ENCODE measurements at regions not wholly inside any gene's neighbourhood (a gene's known extent, or its start where the extent isn't known, plus 50 kb on each side); places are given as distances from the start of the nearest gene placed in this dataset.

DNA sequence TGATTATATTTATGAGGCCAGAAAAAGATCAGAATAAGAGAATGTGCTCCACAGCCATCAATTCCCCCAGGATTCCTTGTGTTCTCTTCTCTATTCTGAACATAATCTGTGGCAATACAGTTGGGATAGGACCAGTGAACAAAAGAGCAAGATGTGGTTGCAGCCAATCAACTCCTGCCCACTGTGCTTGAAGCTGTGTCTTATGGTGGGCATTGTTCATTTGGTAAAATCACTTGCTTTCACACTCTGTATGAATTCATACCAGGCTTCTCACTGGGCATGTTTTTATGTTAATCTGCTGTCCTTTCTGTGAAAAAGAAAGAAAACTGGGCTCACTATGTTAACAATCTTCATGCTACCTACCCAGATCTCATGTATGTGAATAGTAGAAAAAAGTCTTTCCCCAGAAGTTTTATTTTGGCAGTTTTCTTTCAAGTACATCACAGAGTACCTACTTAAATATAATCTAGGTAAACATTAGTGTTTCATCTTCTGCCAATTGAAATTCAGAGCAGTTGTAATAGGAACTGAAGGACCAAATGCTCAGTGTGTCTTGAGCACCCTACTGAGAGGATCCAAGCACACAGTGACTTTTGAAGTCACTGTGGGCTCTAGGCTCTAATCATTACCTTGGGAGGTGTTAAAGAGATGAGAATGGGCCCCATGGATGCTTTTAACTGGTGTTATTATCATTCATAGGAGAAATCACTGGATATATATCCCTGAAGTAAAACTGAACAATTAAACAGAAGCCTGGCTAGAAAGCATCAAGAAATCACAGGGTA, 429.2 kb upstream of the TRAM1L1 start:
- no peaks in the 10 kb centered on the region for H3K4me1 ChIP-seq (ENCODE audit: control insufficient read depth in 2 of 2, insufficient read depth in 2 of 2, low read length in 2 of 2)
- H3K27ac ChIP-seq (ENCODE audit: low read depth in 2 of 2, low read length in 2 of 2): no peak overlapping the region
- no peaks in the 10 kb centered on the region for H3K36me3 ChIP-seq (ENCODE audit: control insufficient read depth in 2 of 2, insufficient read depth in 2 of 2, low read length in 2 of 2)
- no peak overlapping the region for H3K4me3 ChIP-seq (ENCODE audit: low read length in 2 of 2)
- no peaks in the 10 kb centered on the region for H3K9me3 ChIP-seq (ENCODE audit: control insufficient read depth in 2 of 2, low read length in 2 of 2)
- no peaks in the 10 kb centered on the region for H3K27me3 ChIP-seq (ENCODE audit: control insufficient read depth in 2 of 2, insufficient read depth in 2 of 2, low read length in 2 of 2)
- no peak overlapping the region for H3K9ac ChIP-seq (ENCODE audit: low read depth in 1 of 2, low read length in 2 of 2)

DNA sequence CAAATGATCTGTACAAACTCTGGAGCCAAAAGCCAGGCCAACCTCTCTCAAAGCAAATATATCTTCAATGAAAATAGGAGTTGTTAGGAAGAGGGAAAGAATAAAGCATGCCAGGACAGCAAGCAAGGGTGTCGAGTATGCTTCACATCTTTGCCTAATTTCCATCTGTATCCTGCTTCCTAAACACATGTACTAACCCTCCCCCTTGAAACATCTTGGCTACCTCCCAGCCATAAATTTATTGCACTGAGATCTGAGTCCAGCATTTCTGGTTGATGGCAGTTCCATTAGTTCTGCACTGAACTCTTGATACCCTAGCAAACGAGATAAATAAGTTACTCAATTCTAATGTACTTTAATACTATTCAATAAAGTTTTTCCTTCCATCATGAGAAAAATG, 430.5 kb upstream of the TRAM1L1 start:
- no peaks in the 10 kb centered on the region for H3K9me3 ChIP-seq (ENCODE audit: control insufficient read depth in 2 of 2, low read length in 2 of 2)

DNA sequence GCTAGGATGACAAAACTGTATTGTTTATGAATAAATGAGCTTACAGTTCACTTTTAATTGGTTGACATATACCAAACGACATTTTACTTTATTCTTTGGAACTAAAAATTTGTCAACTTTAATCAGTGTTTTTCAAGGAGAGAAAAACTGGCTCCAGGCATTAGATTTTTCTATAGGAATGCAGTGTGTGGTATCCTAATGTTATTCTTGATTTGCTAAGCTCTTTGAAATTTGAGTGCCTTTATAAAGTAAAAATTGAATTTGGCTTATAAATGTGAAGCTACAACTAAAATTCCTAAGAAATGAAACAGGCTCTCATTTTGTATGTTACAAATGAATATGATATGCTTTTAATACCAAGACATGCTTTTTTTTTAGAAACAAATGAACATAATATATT, 442.2 kb upstream of the TRAM1L1 start:
- H3K4me1 ChIP-seq (ENCODE audit: control insufficient read depth in 2 of 2, insufficient read depth in 2 of 2, low read length in 2 of 2): no peaks in the 10 kb centered on the region
- no peaks in the 10 kb centered on the region for H3K27me3 ChIP-seq (ENCODE audit: control insufficient read depth in 2 of 2, insufficient read depth in 2 of 2, low read length in 2 of 2)
- H3K9ac ChIP-seq (ENCODE audit: low read depth in 1 of 2, low read length in 2 of 2): no peak overlapping the region
- no peak overlapping the region for H3K27ac ChIP-seq (ENCODE audit: low read depth in 2 of 2, low read length in 2 of 2)
- no peak overlapping the region for H3K4me3 ChIP-seq (ENCODE audit: low read length in 2 of 2)
- H3K36me3 ChIP-seq (ENCODE audit: control insufficient read depth in 2 of 2, insufficient read depth in 2 of 2, low read length in 2 of 2): no peaks in the 10 kb centered on the region
- no peaks in the 10 kb centered on the region for H3K9me3 ChIP-seq (ENCODE audit: control insufficient read depth in 2 of 2, low read length in 2 of 2)

More for the DNA sequence above, 430.5 kb upstream of the TRAM1L1 start:
- H3K36me3 ChIP-seq (ENCODE audit: control insufficient read depth in 2 of 2, insufficient read depth in 2 of 2, low read length in 2 of 2): no peaks in the 10 kb centered on the region
- H3K9ac ChIP-seq (ENCODE audit: low read depth in 1 of 2, low read length in 2 of 2): no peak overlapping the region
- no peaks in the 10 kb centered on the region for H3K27me3 ChIP-seq (ENCODE audit: control insufficient read depth in 2 of 2, insufficient read depth in 2 of 2, low read length in 2 of 2)
- no peak overlapping the region for H3K27ac ChIP-seq (ENCODE audit: low read depth in 2 of 2, low read length in 2 of 2)
- no peaks in the 10 kb centered on the region for H3K4me1 ChIP-seq (ENCODE audit: control insufficient read depth in 2 of 2, insufficient read depth in 2 of 2, low read length in 2 of 2)
- no peak overlapping the region for H3K4me3 ChIP-seq (ENCODE audit: low read length in 2 of 2)

DNA sequence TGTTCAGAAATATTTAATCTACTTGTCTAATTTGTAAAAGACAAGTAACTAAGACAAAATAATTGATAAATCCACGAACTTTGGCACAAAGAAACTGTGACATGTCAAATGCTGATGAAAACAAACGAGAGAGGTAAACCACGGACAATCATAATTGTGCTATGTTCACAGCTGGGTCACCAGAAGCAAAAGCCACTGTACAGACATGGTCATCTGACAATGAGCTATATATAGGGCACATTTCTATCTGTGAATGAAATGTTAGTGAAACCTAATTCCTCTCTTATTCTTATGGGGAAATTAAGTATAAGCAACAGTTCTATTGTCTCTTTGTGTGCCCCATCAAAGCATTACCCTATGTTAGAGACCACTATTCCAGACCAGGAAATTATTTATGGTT, 444.0 kb upstream of the TRAM1L1 start:
- Histone ChIP-seq H3K4me3 (ENCODE audit: low read length in 2 of 2) (no peak overlapping the region), H3K9ac (ENCODE audit: low read depth in 1 of 2, low read length in 2 of 2) (no peak overlapping the region), H3K36me3 (ENCODE audit: control insufficient read depth in 2 of 2, insufficient read depth in 2 of 2, low read length in 2 of 2) (no peaks in the 10 kb centered on the region), H3K27me3 (ENCODE audit: control insufficient read depth in 2 of 2, insufficient read depth in 2 of 2, low read length in 2 of 2) (no peaks in the 10 kb centered on the region), H3K4me1 (ENCODE audit: control insufficient read depth in 2 of 2, insufficient read depth in 2 of 2, low read length in 2 of 2) (no peaks in the 10 kb centered on the region), H3K9me3 (ENCODE audit: control insufficient read depth in 2 of 2, low read length in 2 of 2) (no peaks in the 10 kb centered on the region), H3K27ac (ENCODE audit: low read depth in 2 of 2, low read length in 2 of 2) (no peak overlapping the region)

DNA sequence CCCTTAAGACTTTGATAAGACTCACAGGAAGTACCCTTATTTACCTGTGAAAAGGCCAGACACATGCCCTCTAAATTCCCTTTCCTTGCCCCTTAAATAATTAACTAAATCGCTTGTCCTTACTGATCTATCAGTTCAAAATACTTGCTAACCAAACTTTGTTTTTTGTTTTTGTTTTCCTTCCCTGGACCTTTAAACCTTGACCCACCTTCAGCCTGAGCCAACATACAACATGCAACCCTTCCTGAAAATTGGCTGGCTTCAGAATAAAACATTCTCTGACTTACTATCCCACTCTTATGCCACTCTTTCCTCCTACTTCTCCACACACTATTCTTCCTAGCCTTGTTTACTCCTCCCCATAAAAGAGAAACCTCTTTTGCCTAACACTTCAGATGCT, 448.1 kb upstream of the TRAM1L1 start:
- Histone ChIP-seq H3K9me3 (ENCODE audit: control insufficient read depth in 2 of 2, low read length in 2 of 2) (no peaks in the 10 kb centered on the region), H3K27me3 (ENCODE audit: control insufficient read depth in 2 of 2, insufficient read depth in 2 of 2, low read length in 2 of 2) (no peaks in the 10 kb centered on the region), H3K27ac (ENCODE audit: low read depth in 2 of 2, low read length in 2 of 2) (no peak overlapping the region), H3K4me1 (ENCODE audit: control insufficient read depth in 2 of 2, insufficient read depth in 2 of 2, low read length in 2 of 2) (no peaks in the 10 kb centered on the region), H3K9ac (ENCODE audit: low read depth in 1 of 2, low read length in 2 of 2) (no peak overlapping the region), H3K4me3 (ENCODE audit: low read length in 2 of 2) (no peak overlapping the region), H3K36me3 (ENCODE audit: control insufficient read depth in 2 of 2, insufficient read depth in 2 of 2, low read length in 2 of 2) (no peaks in the 10 kb centered on the region)

DNA sequence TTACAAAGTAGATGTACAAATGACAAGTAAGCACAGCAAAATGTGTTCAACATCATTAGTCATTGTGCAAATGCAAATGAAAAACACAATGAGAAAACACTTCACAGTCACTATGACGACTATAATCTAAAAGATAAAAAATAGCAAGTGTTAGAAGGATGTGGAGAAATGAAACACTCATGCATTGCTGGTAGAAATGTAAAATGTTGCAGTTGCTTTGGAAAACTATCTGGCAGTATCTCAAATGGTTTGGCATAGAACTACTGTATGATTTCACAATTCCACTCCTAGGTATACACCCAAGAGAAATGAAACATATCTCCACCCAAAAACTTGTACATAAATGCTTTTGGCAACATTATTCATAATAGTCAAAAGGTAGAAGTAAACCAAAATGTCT, 459.7 kb upstream of the TRAM1L1 start:
- H3K9ac ChIP-seq (ENCODE audit: low read depth in 1 of 2, low read length in 2 of 2): no peak overlapping the region
- no peak overlapping the region for H3K4me3 ChIP-seq (ENCODE audit: low read length in 2 of 2)
- H3K4me1 ChIP-seq (ENCODE audit: control insufficient read depth in 2 of 2, insufficient read depth in 2 of 2, low read length in 2 of 2): no peaks in the 10 kb centered on the region
- H3K9me3 ChIP-seq (ENCODE audit: control insufficient read depth in 2 of 2, low read length in 2 of 2): no peaks in the 10 kb centered on the region
- no peak overlapping the region for H3K27ac ChIP-seq (ENCODE audit: low read depth in 2 of 2, low read length in 2 of 2)
- H3K36me3 ChIP-seq (ENCODE audit: control insufficient read depth in 2 of 2, insufficient read depth in 2 of 2, low read length in 2 of 2): no peaks in the 10 kb centered on the region
- H3K27me3 ChIP-seq (ENCODE audit: control insufficient read depth in 2 of 2, insufficient read depth in 2 of 2, low read length in 2 of 2): no peaks in the 10 kb centered on the region

DNA sequence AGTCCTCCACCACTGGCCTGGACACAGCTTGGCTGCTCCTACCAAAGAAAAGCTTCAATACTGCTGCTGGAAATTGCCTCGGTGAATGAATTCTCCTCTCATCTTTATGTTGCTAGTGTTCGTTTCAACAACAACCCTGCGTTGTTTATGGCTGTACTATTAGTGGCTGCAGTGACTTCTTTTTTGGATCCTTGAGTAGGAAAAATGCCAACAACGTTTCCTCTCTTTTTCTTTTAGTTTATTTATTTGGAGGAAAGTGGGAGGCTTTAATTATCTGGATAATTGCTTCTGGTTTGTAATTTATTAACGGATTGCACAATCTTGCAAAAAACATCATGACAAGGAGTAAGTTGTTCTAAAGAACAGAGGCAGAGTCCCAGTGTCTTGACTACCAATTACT, 464.1 kb upstream of the TRAM1L1 start:
- H3K27ac ChIP-seq (ENCODE audit: low read depth in 2 of 2, low read length in 2 of 2): no peak overlapping the region

DNA sequence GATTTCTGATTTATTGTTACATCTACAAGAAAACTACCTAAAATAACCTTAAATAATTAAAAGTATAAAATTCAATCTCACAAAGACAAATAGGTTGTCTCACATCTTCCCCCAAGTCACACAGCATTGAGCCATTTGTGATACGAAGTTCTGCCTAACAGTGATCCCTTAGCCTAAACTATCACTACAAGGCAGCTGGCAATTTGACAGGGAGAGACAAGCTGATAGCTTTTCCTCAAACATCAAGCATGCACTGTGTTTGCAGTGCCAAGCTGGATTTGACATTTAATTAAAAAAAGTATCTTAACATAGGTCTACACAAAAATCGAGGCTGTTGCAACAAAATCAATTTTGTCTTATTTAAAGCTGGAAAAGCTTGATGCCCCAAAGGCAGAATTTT, 464.7 kb upstream of the TRAM1L1 start:
- no peak overlapping the region for H3K4me3 ChIP-seq (ENCODE audit: low read length in 2 of 2)
- no peaks in the 10 kb centered on the region for H3K9me3 ChIP-seq (ENCODE audit: control insufficient read depth in 2 of 2, low read length in 2 of 2)
- H3K27me3 ChIP-seq (ENCODE audit: control insufficient read depth in 2 of 2, insufficient read depth in 2 of 2, low read length in 2 of 2): no peaks in the 10 kb centered on the region
- H3K36me3 ChIP-seq (ENCODE audit: control insufficient read depth in 2 of 2, insufficient read depth in 2 of 2, low read length in 2 of 2): no peaks in the 10 kb centered on the region
- no peaks in the 10 kb centered on the region for H3K4me1 ChIP-seq (ENCODE audit: control insufficient read depth in 2 of 2, insufficient read depth in 2 of 2, low read length in 2 of 2)
- no peak overlapping the region for H3K27ac ChIP-seq (ENCODE audit: low read depth in 2 of 2, low read length in 2 of 2)
- no peak overlapping the region for H3K9ac ChIP-seq (ENCODE audit: low read depth in 1 of 2, low read length in 2 of 2)

More for the DNA sequence above, 464.1 kb upstream of the TRAM1L1 start:
- Histone ChIP-seq H3K9me3 (ENCODE audit: control insufficient read depth in 2 of 2, low read length in 2 of 2) (no peaks in the 10 kb centered on the region), H3K27me3 (ENCODE audit: control insufficient read depth in 2 of 2, insufficient read depth in 2 of 2, low read length in 2 of 2) (no peaks in the 10 kb centered on the region), H3K4me3 (ENCODE audit: low read length in 2 of 2) (no peak overlapping the region), H3K4me1 (ENCODE audit: control insufficient read depth in 2 of 2, insufficient read depth in 2 of 2, low read length in 2 of 2) (no peaks in the 10 kb centered on the region), H3K36me3 (ENCODE audit: control insufficient read depth in 2 of 2, insufficient read depth in 2 of 2, low read length in 2 of 2) (no peaks in the 10 kb centered on the region), H3K9ac (ENCODE audit: low read depth in 1 of 2, low read length in 2 of 2) (no peak overlapping the region)

DNA sequence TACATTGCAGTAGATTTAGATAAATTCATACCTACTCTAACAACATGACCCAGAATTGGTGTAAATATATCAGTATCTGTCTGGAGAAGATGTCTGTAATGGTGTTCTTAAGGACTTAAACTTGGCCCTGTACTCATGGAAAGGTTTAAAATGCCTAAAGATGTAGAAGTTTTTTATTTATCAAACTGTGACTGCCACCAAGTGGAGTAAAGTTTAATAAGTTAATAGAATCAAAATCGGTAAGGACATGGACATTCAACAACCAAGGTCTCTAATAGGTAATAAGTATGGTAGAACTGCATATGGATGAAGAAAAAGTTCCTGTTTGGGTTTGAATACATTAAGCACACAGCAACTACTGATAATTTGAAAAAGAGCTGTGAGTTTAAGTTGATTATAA, 474.0 kb upstream of the NDST3 start:
- Histone ChIP-seq H3K27ac (ENCODE audit: low read depth in 2 of 2, low read length in 2 of 2) (no peak overlapping the region), H3K9me3 (ENCODE audit: control insufficient read depth in 2 of 2, low read length in 2 of 2) (no peaks in the 10 kb centered on the region), H3K27me3 (ENCODE audit: control insufficient read depth in 2 of 2, insufficient read depth in 2 of 2, low read length in 2 of 2) (no peaks in the 10 kb centered on the region), H3K36me3 (ENCODE audit: control insufficient read depth in 2 of 2, insufficient read depth in 2 of 2, low read length in 2 of 2) (no peaks in the 10 kb centered on the region), H3K4me3 (ENCODE audit: low read length in 2 of 2) (no peak overlapping the region), H3K9ac (ENCODE audit: low read depth in 1 of 2, low read length in 2 of 2) (no peak overlapping the region), H3K4me1 (ENCODE audit: control insufficient read depth in 2 of 2, insufficient read depth in 2 of 2, low read length in 2 of 2) (no peaks in the 10 kb centered on the region)

DNA sequence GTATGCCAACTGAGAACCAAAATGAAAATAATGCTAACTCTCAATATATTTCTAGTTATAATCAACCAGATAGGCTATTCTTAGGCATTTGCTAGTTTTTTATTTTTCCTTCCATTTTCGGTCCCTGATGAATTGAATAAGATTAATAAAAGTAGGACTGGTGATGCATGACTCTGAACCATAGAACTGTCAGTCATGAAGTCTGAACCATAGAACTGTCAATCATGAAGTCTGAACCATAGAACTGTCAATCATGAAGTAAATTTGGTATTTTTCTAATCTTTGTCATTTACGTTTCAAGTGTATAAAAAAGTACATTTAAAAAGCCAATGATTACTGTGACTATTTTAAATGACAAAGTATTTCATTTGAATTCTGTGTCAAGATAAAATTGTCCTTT, 460.2 kb upstream of the NDST3 start:
- H3K27ac ChIP-seq (ENCODE audit: low read depth in 2 of 2, low read length in 2 of 2): no peak overlapping the region
- no peak overlapping the region for H3K9ac ChIP-seq (ENCODE audit: low read depth in 1 of 2, low read length in 2 of 2)
- H3K9me3 ChIP-seq (ENCODE audit: control insufficient read depth in 2 of 2, low read length in 2 of 2): no peaks in the 10 kb centered on the region

More for the DNA sequence above, 460.2 kb upstream of the NDST3 start:
- Histone ChIP-seq H3K4me3 (ENCODE audit: low read length in 2 of 2) (no peak overlapping the region), H3K4me1 (ENCODE audit: control insufficient read depth in 2 of 2, insufficient read depth in 2 of 2, low read length in 2 of 2) (no peaks in the 10 kb centered on the region), H3K36me3 (ENCODE audit: control insufficient read depth in 2 of 2, insufficient read depth in 2 of 2, low read length in 2 of 2) (no peaks in the 10 kb centered on the region), H3K27me3 (ENCODE audit: control insufficient read depth in 2 of 2, insufficient read depth in 2 of 2, low read length in 2 of 2) (no peaks in the 10 kb centered on the region)
